Stimulated activated CD4-positive, alpha-beta T cell treated with anti-CD3 and anti-CD28 coated beads, Interleukin-1b, Interleukin-23, amount 100 ng/mL, for 1 hour (primary cell): ENCODE measurements at regions not wholly inside any gene's neighbourhood (a gene's known extent, or its start where the extent isn't known, plus 50 kb on each side); places are given as distances from the start of the nearest gene placed in this dataset.
"Not testable (repeated sequence)": the region's sequence is repeated elsewhere in the genome, so short reads cannot be mapped to it uniquely, and the experiment has no call there.

ENCODE experiments used
- DNase-seq, 2 donors: peaks; one replicate each; pipeline ENCODE4 v3.0.0-alpha.2; 2020; ENCODE audit warnings: low read depth in 2 of 2

- DNase-seq: no peak
Observed at GRCh38 chr9:81074221-81074620, 615.1 kb downstream of the TLE1 start.

- DNase-seq: no peak
Observed at GRCh38 chr9:81073821-81074220, 615.5 kb downstream of the TLE1 start.

GRCh38 chr9:81072758-81073157, 616.6 kb downstream of the TLE1 start:
- DNase-seq: no peak

- DNase-seq: no peak
Observed at GRCh38 chr9:81071108-81071507, 618.2 kb downstream of the TLE1 start.

GRCh38 chr9:81070689-81071088, 618.7 kb downstream of the TLE1 start:
- DNase-seq: no peak

- DNase-seq: no peak
Observed at GRCh38 chr9:81069923-81070322, 619.4 kb downstream of the TLE1 start.

GRCh38 chr9:81069038-81069795, 620.1 kb downstream of the TLE1 start:
- DNase-seq: no peak

GRCh38 chr9:81062995-81063394, 626.4 kb downstream of the TLE1 start:
- not testable (repeated sequence) for DNase-seq

- no peak for DNase-seq
Observed at GRCh38 chr9:81058782-81059181, 630.6 kb downstream of the TLE1 start.

- DNase-seq: no peak
Observed at GRCh38 chr9:81053298-81054025, 635.9 kb downstream of the TLE1 start.

GRCh38 chr9:81052846-81053245, 636.5 kb downstream of the TLE1 start:
- no peak for DNase-seq

GRCh38 chr9:81047280-81047679, 642.1 kb downstream of the TLE1 start:
- no peak for DNase-seq

- no peak for DNase-seq
Observed at GRCh38 chr9:81045658-81046057, 643.7 kb downstream of the TLE1 start.

- DNase-seq: no peak
Observed at GRCh38 chr9:81037889-81038288, 651.5 kb downstream of the TLE1 start.

GRCh38 chr9:81035601-81036000, 653.7 kb downstream of the TLE1 start:
- no peak for DNase-seq

GRCh38 chr9:81035171-81035570, 654.2 kb downstream of the TLE1 start:
- no peak for DNase-seq

GRCh38 chr9:81032831-81033230, 656.5 kb downstream of the TLE1 start:
- no peak for DNase-seq

GRCh38 chr9:81032030-81032572, 657.2 kb downstream of the TLE1 start:
- DNase-seq: no peak

- DNase-seq: no peak
Observed at GRCh38 chr9:81031422-81032029, 657.8 kb downstream of the TLE1 start.

GRCh38 chr9:81030027-81030426, 659.3 kb downstream of the TLE1 start:
- DNase-seq: no peak

GRCh38 chr9:81028504-81028903, 660.8 kb downstream of the TLE1 start:
- no peak for DNase-seq

GRCh38 chr9:81022177-81022576, 667.2 kb downstream of the TLE1 start:
- DNase-seq: no peak

- not testable (repeated sequence) for DNase-seq
Observed at GRCh38 chr9:81014945-81015344, 674.4 kb downstream of the TLE1 start.
